HCT116 (cell line): ENCODE measurements at regions not wholly inside any gene's neighbourhood (a gene's known extent, or its start where the extent isn't known, plus 50 kb on each side); places are given as distances from the start of the nearest gene placed in this dataset.

ENCODE experiments used
- ATAC-seq: fragments of 200-7000 bp; cut with Tn5 transposase; 2 replicates; pipeline ENCODE4 v1.9.1; 2020; ENCODE audit warnings: mild to moderate bottlenecking, moderate library complexity
- BruUV-seq: library from RNA; stranded (reverse); fragments of 400-500 nt; replicated peaks from 2 replicates; lab custom pipeline; 2021; lab: Mats Ljungman, UMichigan
- CTCF ChIA-PET: fragments of 300-600 bp; sonication (Branson Sonifier 250); formaldehyde crosslinking; loops from one replicate; lab custom pipeline; 2021; ENCODE audit warnings: antibody characterized with exemption; lab: Charles Lee
- POLR2A ChIA-PET: fragments of 300-600, 350-600 bp; sonication (Branson Sonifier 250); formaldehyde crosslinking; loops from one replicate; lab custom pipeline; 2021; ENCODE audit warnings: antibody characterized with exemption; lab: Charles Lee
- RAD21 ChIA-PET, 2 experiments: fragments of 300-600 bp; sonication (Branson Sonifier 250); formaldehyde crosslinking; loops; one replicate each; lab custom pipeline; 2023; ENCODE audit warnings: low total read pairs in 2 of 2; ENCODE audit not compliant: uncharacterized antibody in 2 of 2, unreplicated experiment in 2 of 2, low non-redundant PET in 1 of 2; lab: Charles Lee
- DNase-seq: peaks from one replicate; pipeline ENCODE4 v3.0.0-alpha.2; 2010; ENCODE audit warnings: low read depth, low spot score
- H2AFZ ChIP-seq: fragments of 200-600 bp; shearing (Covaris generic), sonication (generic); 2 replicates; pipeline ENCODE4 v1.6.1; 2017; ENCODE audit warnings: low read depth, mixed run types, mixed read lengths, antibody characterized with exemption, low read length; ENCODE audit not compliant: poor library complexity, severe bottlenecking
- H3K27ac ChIP-seq: 2 replicates; pipeline ENCODE4 v1.5.1; 2012; ENCODE audit warnings: low read depth, low read length
- H3K27me3 ChIP-seq: fragments of 200-600 bp; sonication (generic); 2 replicates; pipeline ENCODE4 v1.6.1; 2016; ENCODE audit warnings: mixed run types, low read length, mixed read lengths; ENCODE audit not compliant: insufficient read depth
- H3K36me3 ChIP-seq, 2 experiments: fragments of 200-500 bp in 1 of 2; fragments of 200-600 bp in 1 of 2; sonication (Bioruptor generic) in 1 of 2; sonication (generic) in 1 of 2; 2 replicates each; pipeline versions ENCODE4 v1.5.1 to v1.6.1; 2014 to 2016; ENCODE audit warnings: low read length in 2 of 2, inconsistent platforms in 1 of 2, mixed read lengths in 1 of 2, mixed run types in 1 of 2; ENCODE audit not compliant: insufficient read depth in 2 of 2, control insufficient read depth in 1 of 2
- H3K4me1 ChIP-seq, 2 experiments: fragments of 200-600 bp in 1 of 2; sonication (generic) in 1 of 2; 2 replicates each; pipeline versions ENCODE4 v1.5.1 to v1.6.1; 2012 to 2017; ENCODE audit warnings: low read length in 2 of 2, inconsistent platforms in 1 of 2, mild to moderate bottlenecking in 1 of 2, mixed read lengths in 1 of 2, mixed run types in 1 of 2, moderate library complexity in 1 of 2; ENCODE audit not compliant: insufficient read depth in 2 of 2, control insufficient read depth in 1 of 2
- H3K4me2 ChIP-seq: fragments of 200-600 bp; sonication (generic); 2 replicates; pipeline ENCODE4 v1.6.1; 2017; ENCODE audit warnings: mixed run types, low read length, mixed read lengths
- H3K4me3 ChIP-seq, 2 experiments: fragments of 200-600 bp in 1 of 2; sonication (generic) in 1 of 2; replicated peaks in 1 of 2; 2 replicates each; pipeline ENCODE4 v1.5.1; 2011 to 2016; ENCODE audit warnings: low read length in 2 of 2, control low read depth in 1 of 2, low read depth in 1 of 2, mild to moderate bottlenecking in 1 of 2, mixed read lengths in 1 of 2, mixed run types in 1 of 2
- H3K79me2 ChIP-seq: fragments of 200-600 bp; sonication (generic); 2 replicates; pipeline ENCODE4 v1.6.1; 2017; ENCODE audit warnings: mild to moderate bottlenecking, mixed run types, low read length, moderate library complexity, mixed read lengths; ENCODE audit not compliant: insufficient read depth
- H3K9ac ChIP-seq: fragments of 200-600 bp; sonication (generic); 2 replicates; pipeline ENCODE4 v1.6.1; 2016; ENCODE audit warnings: low read length, mixed read lengths
- H3K9me2 ChIP-seq: fragments of 200-600 bp; sonication (generic), shearing (Covaris generic); 2 replicates; pipeline ENCODE4 v1.6.1; 2017; ENCODE audit warnings: mixed run types, mild to moderate bottlenecking, moderate library complexity; ENCODE audit not compliant: insufficient read depth
- H3K9me3 ChIP-seq, 2 experiments: fragments of 200-500 bp in 1 of 2; fragments of 200-600 bp in 1 of 2; sonication (Bioruptor generic) in 1 of 2; sonication (generic) in 1 of 2; 2 replicates each; pipeline ENCODE4 v1.6.1; 2014 to 2017; ENCODE audit warnings: low read length in 2 of 2, mixed read lengths in 2 of 2, inconsistent platforms in 1 of 2, low read depth in 1 of 2, mild to moderate bottlenecking in 1 of 2, mixed run types in 1 of 2, moderate library complexity in 1 of 2; ENCODE audit not compliant: control insufficient read depth in 1 of 2, insufficient read depth in 1 of 2
- H4K20me1 ChIP-seq: fragments of 200-600 bp; sonication (generic), shearing (Covaris generic); 2 replicates; pipeline ENCODE4 v1.6.1; 2017; ENCODE audit warnings: mixed run types, mild to moderate bottlenecking, moderate library complexity; ENCODE audit not compliant: insufficient read depth
- EGR1 ChIP-seq: IDR thresholded peaks from 2 replicates; pipeline ENCODE4 v1.6.1; 2012; ENCODE audit warnings: low read depth
- ELF1 ChIP-seq: IDR thresholded peaks from 2 replicates; pipeline ENCODE4 v1.6.1; 2012; ENCODE audit warnings: low read depth, borderline replicate concordance
- EZH2 ChIP-seq: fragments of 200-600 bp; sonication (generic); IDR thresholded peaks from 2 replicates; pipeline ENCODE4 v1.6.1; 2017; ENCODE audit warnings: antibody characterized with exemption, mixed run types
- EZH2phosphoT487 ChIP-seq: fragments of 200-600 bp; IDR thresholded peaks from 2 replicates; pipeline ENCODE4 v1.6.1; 2018; ENCODE audit warnings: antibody characterized with exemption, borderline replicate concordance
- FOSL1 ChIP-seq: IDR thresholded peaks from 2 replicates; pipeline ENCODE4 v1.6.1; 2012; ENCODE audit warnings: low read depth
- JUND ChIP-seq: IDR thresholded peaks from 2 replicates; pipeline ENCODE4 v1.6.1; 2012
- POLR2AphosphoS5 ChIP-seq: IDR thresholded peaks from 2 replicates; pipeline ENCODE4 v1.6.1; 2011; ENCODE audit warnings: mild to moderate bottlenecking, low read depth, low read length, moderate library complexity
- RAD21 ChIP-seq: IDR thresholded peaks from 2 replicates; pipeline ENCODE4 v1.6.1; 2012; ENCODE audit warnings: low read depth, mild to moderate bottlenecking
- SP1 ChIP-seq: IDR thresholded peaks from 2 replicates; pipeline ENCODE4 v1.6.1; 2012; ENCODE audit warnings: low read depth
- TCF7L2 ChIP-seq: IDR thresholded peaks from 2 replicates; pipeline ENCODE4 v1.7.0; 2011; ENCODE audit warnings: borderline replicate concordance, inconsistent platforms; ENCODE audit not compliant: insufficient read depth, insufficient read length; ENCODE audit errors: extremely low read depth
- YY1 ChIP-seq: IDR thresholded peaks from 2 replicates; pipeline ENCODE4 v1.6.1; 2011; ENCODE audit warnings: low read length, low read depth, moderate library complexity, mild to moderate bottlenecking; ENCODE audit not compliant: insufficient replicate concordance; ENCODE audit errors: extremely low read depth
- ZNF274 ChIP-seq: fragments of 200-500 bp; sonication (Bioruptor generic); IDR thresholded peaks from 2 replicates; pipeline ENCODE4 v1.6.1; 2014; ENCODE audit warnings: mild to moderate bottlenecking, low read depth, low read length, inconsistent platforms
- intact Hi-C: fragments of 100-400 bp; cut with micrococcal nuclease; formaldehyde crosslinking; loops from 2 replicates; pipeline ENCODE4 v1.10.0; 2022
- TF ChIP-seq, protein P1 (sequence below), 3 experiments: fragments of 200-600 bp in 1 of 3; sonication (generic) in 1 of 3; IDR thresholded peaks in 2 of 3; conservative IDR thresholded peaks in 1 of 3; 2 replicates each; pipeline ENCODE4 v1.5.1; 2012 to 2017; ENCODE audit warnings: low read depth in 2 of 3, low read length in 2 of 3, antibody characterized with exemption in 1 of 3, borderline replicate concordance in 1 of 3, control low read depth in 1 of 3, mild to moderate bottlenecking in 1 of 3, mixed read lengths in 1 of 3, mixed run types in 1 of 3, moderate library complexity in 1 of 3; ENCODE audit not compliant: insufficient read depth in 1 of 3
- TF ChIP-seq, protein P2 (sequence below): IDR thresholded peaks from 2 replicates; pipeline ENCODE4 v1.6.1; 2012
- TF ChIP-seq, protein P3 (sequence below): IDR thresholded peaks from 2 replicates; pipeline ENCODE4 v1.6.1; 2012
- TF ChIP-seq, protein P4 (sequence below): IDR thresholded peaks from 2 replicates; pipeline ENCODE4 v1.6.1; 2011; ENCODE audit warnings: mild to moderate bottlenecking, low read length, moderate library complexity; ENCODE audit not compliant: insufficient replicate concordance; ENCODE audit errors: extremely low read depth

DNA sequence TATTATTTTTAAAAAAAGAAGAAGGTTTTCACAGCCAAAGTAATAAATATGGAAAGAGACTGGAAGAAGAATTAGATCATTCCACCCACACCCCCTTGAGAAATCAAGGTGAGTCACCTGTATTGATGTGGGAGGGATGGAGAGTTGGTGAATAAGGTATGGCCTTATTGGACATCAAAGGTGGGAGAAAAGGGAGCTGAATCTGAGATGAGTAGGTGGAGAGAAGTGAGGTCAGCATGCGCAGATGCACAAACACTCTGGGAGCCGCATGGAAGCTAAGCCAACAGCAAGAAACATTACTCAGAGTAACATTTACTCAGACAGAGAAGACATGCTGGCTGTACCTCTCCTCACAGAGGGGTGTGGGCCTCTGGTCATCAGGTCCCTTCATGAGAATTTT, 113.1 kb upstream of the FOXG1 start:
- no peak overlapping the region for H3K9ac ChIP-seq
- no peak overlapping the region for H3K4me3 ChIP-seq
- no TSS peak for BruUV-seq
- no peak overlapping the region for H3K27ac ChIP-seq
- TF ChIP-seq, protein P1, sequence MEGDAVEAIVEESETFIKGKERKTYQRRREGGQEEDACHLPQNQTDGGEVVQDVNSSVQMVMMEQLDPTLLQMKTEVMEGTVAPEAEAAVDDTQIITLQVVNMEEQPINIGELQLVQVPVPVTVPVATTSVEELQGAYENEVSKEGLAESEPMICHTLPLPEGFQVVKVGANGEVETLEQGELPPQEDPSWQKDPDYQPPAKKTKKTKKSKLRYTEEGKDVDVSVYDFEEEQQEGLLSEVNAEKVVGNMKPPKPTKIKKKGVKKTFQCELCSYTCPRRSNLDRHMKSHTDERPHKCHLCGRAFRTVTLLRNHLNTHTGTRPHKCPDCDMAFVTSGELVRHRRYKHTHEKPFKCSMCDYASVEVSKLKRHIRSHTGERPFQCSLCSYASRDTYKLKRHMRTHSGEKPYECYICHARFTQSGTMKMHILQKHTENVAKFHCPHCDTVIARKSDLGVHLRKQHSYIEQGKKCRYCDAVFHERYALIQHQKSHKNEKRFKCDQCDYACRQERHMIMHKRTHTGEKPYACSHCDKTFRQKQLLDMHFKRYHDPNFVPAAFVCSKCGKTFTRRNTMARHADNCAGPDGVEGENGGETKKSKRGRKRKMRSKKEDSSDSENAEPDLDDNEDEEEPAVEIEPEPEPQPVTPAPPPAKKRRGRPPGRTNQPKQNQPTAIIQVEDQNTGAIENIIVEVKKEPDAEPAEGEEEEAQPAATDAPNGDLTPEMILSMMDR (IDR thresholded peaks at IDR 0.05 in 2 of 3, conservative IDR thresholded peaks at IDR 0.05 in 1 of 3; ENCODE audit: borderline replicate concordance in 1 of 3, insufficient read depth in 1 of 3, low read depth in 2 of 3, low read length in 2 of 3) = no peak
- TF ChIP-seq EZH2phosphoT487 = no peak
- TF ChIP-seq ELF1 = no peak
- no peak for TF ChIP-seq EZH2
- TF ChIP-seq POLR2AphosphoS5 = no peak
- no peak for TF ChIP-seq FOSL1
- TF ChIP-seq EGR1 = no peak
- no peak for TF ChIP-seq TCF7L2
- CTCF ChIA-PET = no interaction called here
- no peaks in the 10 kb centered on the region for H4K20me1 ChIP-seq
- POLR2A ChIA-PET = no interaction called here
- H3K4me2 ChIP-seq = no peak overlapping the region
- no peaks in the 10 kb centered on the region for H3K4me1 ChIP-seq
- intact Hi-C loops = no loop called here
- DNase-seq (no peak), ATAC-seq (no peak)
- no peaks in the 10 kb centered on the region for H3K9me2 ChIP-seq
- H3K36me3 ChIP-seq = no peaks in the 10 kb centered on the region
- no peaks in the 10 kb centered on the region for H3K79me2 ChIP-seq
- H3K9me3 ChIP-seq = peaks cover 11 to 40% of the 10 kb centered on the region in 2 experiments; a peak in 2 of 4 replicates
- H3K27me3 ChIP-seq = no peaks in the 10 kb centered on the region
- no peak overlapping the region for H2AFZ ChIP-seq
- RAD21 ChIA-PET = no interaction called here

DNA sequence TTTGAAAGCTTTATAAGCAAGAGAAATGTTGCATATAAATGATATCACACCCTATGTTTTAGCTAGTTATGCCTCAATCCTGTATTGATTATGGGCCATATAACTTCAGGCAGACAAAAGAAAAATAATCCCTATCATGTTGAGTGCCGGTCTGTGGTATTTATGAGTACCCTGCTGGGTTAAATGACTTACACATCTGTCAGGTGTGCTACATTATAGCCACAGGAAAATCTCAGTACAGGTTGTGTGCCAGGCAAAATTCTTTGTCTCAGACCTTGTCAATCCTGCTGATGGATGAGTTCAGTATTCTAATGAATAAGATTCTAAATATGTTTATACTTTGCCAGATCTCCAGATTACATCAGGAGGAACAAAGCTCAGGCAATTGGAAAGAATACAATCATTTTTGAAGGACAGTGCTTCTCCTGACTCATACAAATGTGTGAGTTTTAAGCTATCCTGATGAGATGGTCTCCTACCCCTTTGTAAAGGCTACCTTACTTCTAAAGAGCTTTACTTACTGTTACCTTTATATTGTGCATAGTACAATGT, 109.8 kb upstream of the FOXG1 start:
- Histone ChIP-seq H3K9me3 (peaks cover 6 to 30% of the 10 kb centered on the region in 2 experiments; a peak in 2 of 4 replicates), H3K4me1 (no peaks in the 10 kb centered on the region), H3K4me3 (no peak overlapping the region), H3K36me3 (no peaks in the 10 kb centered on the region), H4K20me1 (no peaks in the 10 kb centered on the region), H3K4me2 (no peak overlapping the region), H2AFZ (no peak overlapping the region), H3K9me2 (no peaks in the 10 kb centered on the region), H3K79me2 (no peaks in the 10 kb centered on the region), H3K27ac (no peak overlapping the region), H3K9ac (no peak overlapping the region), H3K27me3 (no peaks in the 10 kb centered on the region)
- intact Hi-C loops = no loop called here
- CTCF ChIA-PET = no interaction called here
- no peak for DNase-seq
- RAD21 ChIA-PET = no interaction called here
- POLR2A ChIA-PET = no interaction called here
- no peak for ATAC-seq
- no TSS peak for BruUV-seq
- TF ChIP-seq TCF7L2 (no peak), EZH2phosphoT487 (no peak), FOSL1 (no peak), RAD21 (no peak), ELF1 (no peak), YY1 (no peak), SP1 (no peak), JUND (no peak), EZH2 (no peak), POLR2AphosphoS5 (no peak), ZNF274 (no peak)
- TF ChIP-seq, protein P2, sequence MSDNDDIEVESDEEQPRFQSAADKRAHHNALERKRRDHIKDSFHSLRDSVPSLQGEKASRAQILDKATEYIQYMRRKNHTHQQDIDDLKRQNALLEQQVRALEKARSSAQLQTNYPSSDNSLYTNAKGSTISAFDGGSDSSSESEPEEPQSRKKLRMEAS = no peak
- TF ChIP-seq, protein P3, sequence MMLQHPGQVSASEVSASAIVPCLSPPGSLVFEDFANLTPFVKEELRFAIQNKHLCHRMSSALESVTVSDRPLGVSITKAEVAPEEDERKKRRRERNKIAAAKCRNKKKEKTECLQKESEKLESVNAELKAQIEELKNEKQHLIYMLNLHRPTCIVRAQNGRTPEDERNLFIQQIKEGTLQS = no peak
- TF ChIP-seq, protein P4, sequence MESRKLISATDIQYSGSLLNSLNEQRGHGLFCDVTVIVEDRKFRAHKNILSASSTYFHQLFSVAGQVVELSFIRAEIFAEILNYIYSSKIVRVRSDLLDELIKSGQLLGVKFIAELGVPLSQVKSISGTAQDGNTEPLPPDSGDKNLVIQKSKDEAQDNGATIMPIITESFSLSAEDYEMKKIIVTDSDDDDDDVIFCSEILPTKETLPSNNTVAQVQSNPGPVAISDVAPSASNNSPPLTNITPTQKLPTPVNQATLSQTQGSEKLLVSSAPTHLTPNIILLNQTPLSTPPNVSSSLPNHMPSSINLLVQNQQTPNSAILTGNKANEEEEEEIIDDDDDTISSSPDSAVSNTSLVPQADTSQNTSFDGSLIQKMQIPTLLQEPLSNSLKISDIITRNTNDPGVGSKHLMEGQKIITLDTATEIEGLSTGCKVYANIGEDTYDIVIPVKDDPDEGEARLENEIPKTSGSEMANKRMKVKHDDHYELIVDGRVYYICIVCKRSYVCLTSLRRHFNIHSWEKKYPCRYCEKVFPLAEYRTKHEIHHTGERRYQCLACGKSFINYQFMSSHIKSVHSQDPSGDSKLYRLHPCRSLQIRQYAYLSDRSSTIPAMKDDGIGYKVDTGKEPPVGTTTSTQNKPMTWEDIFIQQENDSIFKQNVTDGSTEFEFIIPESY = no peak
